SU-DHL-6 (cell line): ENCODE measurements at regions not wholly inside any gene's neighbourhood (a gene's known extent, or its start where the extent isn't known, plus 50 kb on each side); places are given as distances from the start of the nearest gene placed in this dataset.

Experiments
- H2AFZ ChIP-seq: fragments of 200-600 bp; sonication (generic); 2 replicates; pipeline ENCODE4 v1.6.1; 2014; ENCODE audit warnings: low read depth, mild to moderate bottlenecking, moderate library complexity, mixed read lengths, antibody characterized with exemption, low read length; ENCODE audit not compliant: severe bottlenecking
- H3F3A ChIP-seq: fragments of 200-600 bp; shearing (Covaris generic); 2 replicates; pipeline ENCODE4 v1.6.0; 2016; ENCODE audit warnings: antibody characterized with exemption, mild to moderate bottlenecking; ENCODE audit not compliant: insufficient read depth
- H3K27ac ChIP-seq: fragments of 200-600 bp; sonication (generic); 2 replicates; pipeline ENCODE4 v1.5.1; 2016; ENCODE audit warnings: low read depth, mild to moderate bottlenecking, low read length, moderate library complexity, mixed read lengths
- H3K27me3 ChIP-seq: fragments of 200-600 bp; sonication (generic), shearing (Covaris generic); 2 replicates; pipeline ENCODE4 v1.6.0; 2014; ENCODE audit warnings: mild to moderate bottlenecking, low read length
- H3K36me3 ChIP-seq: fragments of 200-600 bp; sonication (generic); 2 replicates; pipeline ENCODE4 v1.6.1; 2014; ENCODE audit warnings: mild to moderate bottlenecking, low read length, mixed read lengths
- H3K4me2 ChIP-seq: fragments of 300-600, 200-600 bp; shearing (Covaris generic), sonication (generic); 2 replicates; pipeline ENCODE4 v1.6.0; 2014; ENCODE audit warnings: low read length, low read depth, mild to moderate bottlenecking; ENCODE audit not compliant: poor library complexity, severe bottlenecking
- H3K4me3 ChIP-seq: fragments of 200-600 bp; sonication (generic); 2 replicates; pipeline ENCODE4 v1.5.1; 2014; ENCODE audit warnings: antibody characterized with exemption, low read length, mild to moderate bottlenecking, mixed read lengths; ENCODE audit not compliant: insufficient read depth, poor library complexity, severe bottlenecking
- H3K79me2 ChIP-seq: fragments of 200-600 bp; sonication (generic); 2 replicates; pipeline ENCODE4 v1.6.1; 2014; ENCODE audit warnings: mild to moderate bottlenecking, low read length, moderate library complexity; ENCODE audit not compliant: insufficient read depth
- H3K9ac ChIP-seq: fragments of 200-600 bp; sonication (generic); 2 replicates; pipeline ENCODE4 v1.7.0; 2014; ENCODE audit warnings: mild to moderate bottlenecking, low read length
- H3K9me2 ChIP-seq: fragments of 200-600 bp; sonication (generic); replicated peaks from 2 replicates; pipeline ENCODE4 v1.6.1; 2014; ENCODE audit warnings: low read length; ENCODE audit not compliant: insufficient read depth
- H3K9me3 ChIP-seq: fragments of 200-600 bp; sonication (generic); 2 replicates; pipeline ENCODE4 v1.6.1; 2014; ENCODE audit warnings: low read length, mixed read lengths; ENCODE audit not compliant: insufficient read depth
- H4K20me1 ChIP-seq: fragments of 200-600 bp; sonication (generic); 2 replicates; pipeline ENCODE4 v1.6.1; 2014; ENCODE audit warnings: low read depth, mild to moderate bottlenecking, antibody characterized with exemption, low read length, moderate library complexity, mixed read lengths
- CTCF ChIP-seq: fragments of 200-600 bp; sonication (generic); IDR thresholded peaks from one replicate; pipeline ENCODE4 v1.5.1; 2017; ENCODE audit warnings: antibody characterized with exemption, mild to moderate bottlenecking, low read length, moderate library complexity; ENCODE audit not compliant: insufficient read depth, poor library complexity, severe bottlenecking
- EZH2phosphoT487 ChIP-seq: fragments of 200-600 bp; sonication (generic), shearing (Covaris generic); conservative IDR thresholded peaks from 2 replicates; pipeline ENCODE4 v1.6.1; 2018; ENCODE audit warnings: mild to moderate bottlenecking, antibody characterized with exemption, low read length, moderate library complexity, mixed read lengths

- Histone ChIP-seq H2AFZ (no peak overlapping the region), H3K9me3 (no peaks in the 10 kb centered on the region)
These were observed 68.9 kb downstream of the RHOU start for GRCh38 chr1:228804173-228804572.

GRCh38 chr1:228804640-228805413 lies 69.5 kb downstream of the RHOU start:
- Histone ChIP-seq H3K9me2 (no peaks in the 10 kb centered on the region), H3K36me3 (no peaks in the 10 kb centered on the region), H3K27ac (no peak overlapping the region), H3F3A (no peaks in the 10 kb centered on the region), H3K9me3 (no peaks in the 10 kb centered on the region), H2AFZ (no peak overlapping the region), H3K79me2 (no peaks in the 10 kb centered on the region), H3K9ac (no peak overlapping the region), H3K4me2 (no peak overlapping the region), H4K20me1 (no peaks in the 10 kb centered on the region), H3K27me3 (no peaks in the 10 kb centered on the region), H3K4me3 (no peak overlapping the region)
- TF ChIP-seq EZH2phosphoT487 (no peak), CTCF (no peak)

More at GRCh38 chr1:228804173-228804572, 68.9 kb downstream of the RHOU start:
- no peak overlapping the region for H3K27ac ChIP-seq
- no peaks in the 10 kb centered on the region for H3K27me3 ChIP-seq
- TF ChIP-seq CTCF (no peak), EZH2phosphoT487 (no peak)
- H3F3A ChIP-seq, result no peaks in the 10 kb centered on the region
- H3K4me3 ChIP-seq, result no peak overlapping the region
- no peaks in the 10 kb centered on the region for H3K36me3 ChIP-seq
- no peaks in the 10 kb centered on the region for H4K20me1 ChIP-seq
- H3K9me2 ChIP-seq, result no peaks in the 10 kb centered on the region
- no peak overlapping the region for H3K9ac ChIP-seq
- no peaks in the 10 kb centered on the region for H3K79me2 ChIP-seq
- no peak overlapping the region for H3K4me2 ChIP-seq

- H3K36me3 ChIP-seq, result no peaks in the 10 kb centered on the region
- no peak overlapping the region for H3K4me2 ChIP-seq
- no peak for TF ChIP-seq EZH2phosphoT487
- TF ChIP-seq CTCF, result no peak
- H3K9me2 ChIP-seq, result no peaks in the 10 kb centered on the region
- no peaks in the 10 kb centered on the region for H4K20me1 ChIP-seq
- H3K79me2 ChIP-seq, result no peaks in the 10 kb centered on the region
- H3K9ac ChIP-seq, result no peak overlapping the region
- no peaks in the 10 kb centered on the region for H3K27me3 ChIP-seq
- no peak overlapping the region for H3K27ac ChIP-seq
- H2AFZ ChIP-seq, result no peak overlapping the region
- H3K4me3 ChIP-seq, result no peak overlapping the region
- no peaks in the 10 kb centered on the region for H3F3A ChIP-seq
- no peaks in the 10 kb centered on the region for H3K9me3 ChIP-seq
These were observed 72.8 kb downstream of the RHOU start for GRCh38 chr1:228807904-228808605.
